NCI-H446 treated with DMSO at 0.1 percent for 48 hours (cell line): ENCODE measurements at regions not wholly inside any gene's neighbourhood (a gene's known extent, or its start where the extent isn't known, plus 50 kb on each side); places are given as distances from the start of the nearest gene placed in this dataset.
"Not testable (repeated sequence)": the region's sequence is repeated elsewhere in the genome, so short reads cannot be mapped to it uniquely, and the experiment has no call there.

Experiments used
- DNase-seq: peaks from one replicate; lab custom pipeline; 2025; lab: John Stamatoyannopoulos, UW

GRCh38 chr1:183753464-183753891 lies 51.4 kb upstream of the RGL1 start:
- peak; percentile 42 for DNase-seq

GRCh38 chr1:183744132-183744913 lies 60.6 kb upstream of the RGL1 start:
- no peak for DNase-seq

- DNase-seq, result no peak
Measured at GRCh38 chr1:183742355-183742754, 62.6 kb upstream of the RGL1 start.

GRCh38 chr1:183739741-183740271 lies 65.1 kb upstream of the RGL1 start:
- DNase-seq, result no peak

GRCh38 chr1:183739082-183739481 lies 65.8 kb upstream of the RGL1 start:
- no peak for DNase-seq

- DNase-seq, result not testable (repeated sequence)
Measured at GRCh38 chr1:183737916-183738315, 67.0 kb upstream of the RGL1 start.

- no peak for DNase-seq
Measured at GRCh38 chr1:183736343-183736742, 68.6 kb upstream of the RGL1 start.

- DNase-seq, result no peak
Measured at GRCh38 chr1:183735069-183735860, 69.7 kb upstream of the RGL1 start.

GRCh38 chr1:183734543-183735036 lies 70.3 kb upstream of the RGL1 start:
- DNase-seq, result peak; percentile 69

GRCh38 chr1:183733715-183734114 lies 71.2 kb upstream of the RGL1 start:
- DNase-seq, result peak; percentile 64

- DNase-seq, result peak; percentile 92
Measured at GRCh38 chr1:183732236-183732880, 72.6 kb upstream of the RGL1 start.

GRCh38 chr1:183730886-183731573 lies 73.9 kb upstream of the RGL1 start:
- peak; percentile 4 for DNase-seq

- peak; percentile 42 for DNase-seq
Measured at GRCh38 chr1:183730107-183730724, 74.7 kb upstream of the RGL1 start.

- DNase-seq, result no peak
Measured at GRCh38 chr1:183726825-183727224, 73.7 kb upstream of the APOBEC4 start.

GRCh38 chr1:183724350-183725042 lies 71.4 kb upstream of the APOBEC4 start:
- no peak for DNase-seq

- DNase-seq, result peak; percentile 89
Measured at GRCh38 chr1:183723571-183723970, 70.5 kb upstream of the APOBEC4 start.

GRCh38 chr1:183721041-183721440 lies 67.9 kb upstream of the APOBEC4 start:
- no peak for DNase-seq

GRCh38 chr1:183720028-183720427 lies 66.9 kb upstream of the APOBEC4 start:
- DNase-seq, result no peak

GRCh38 chr1:183719289-183719688 lies 66.2 kb upstream of the APOBEC4 start:
- DNase-seq, result no peak

GRCh38 chr1:183716286-183716685 lies 63.2 kb upstream of the APOBEC4 start:
- DNase-seq, result no peak
